ENCODE measurements at regions not wholly inside any gene's neighbourhood (a gene's known extent, or its start where the extent isn't known, plus 50 kb on each side); places are given as distances from the start of the nearest gene placed in this dataset.

- TF ChIP-seq CTCF (conservative IDR thresholded peaks at IDR 0.05; ENCODE audit: low read length) = no peak
- no peak for TF ChIP-seq EZH2phosphoT487 (IDR thresholded peaks at IDR 0.05; ENCODE audit: borderline replicate concordance)
Measured at GRCh38 chr11:127965939-127966668, 621.3 kb downstream of the ETS1 start.
